GM12878 (cell line): ENCODE measurements at regions not wholly inside any gene's neighbourhood (a gene's known extent, or its start where the extent isn't known, plus 50 kb on each side); places are given as distances from the start of the nearest gene placed in this dataset.

ENCODE experiments used
- CTCF ChIP-seq, 3 experiments: IDR thresholded peaks in 2 of 3; conservative IDR thresholded peaks in 1 of 3; 2 replicates each; pipeline ENCODE4 v1.5.1; 2011; ENCODE audit warnings: low read depth in 3 of 3, low read length in 3 of 3, mild to moderate bottlenecking in 3 of 3, control low read depth in 2 of 3, moderate library complexity in 2 of 3, inconsistent platforms in 1 of 3, mixed read lengths in 1 of 3; ENCODE audit not compliant: control insufficient read depth in 2 of 3, insufficient read depth in 1 of 3; ENCODE audit errors: extremely low read depth in 1 of 3
- EZH2 ChIP-seq: IDR thresholded peaks from 2 replicates; pipeline ENCODE4 v1.6.1; 2012; ENCODE audit warnings: low read depth, mild to moderate bottlenecking, control low read depth, inconsistent platforms, low read length, borderline replicate concordance; ENCODE audit not compliant: control insufficient read depth
- MAX ChIP-seq: IDR thresholded peaks from 2 replicates; pipeline ENCODE4 v1.6.1; 2012; ENCODE audit warnings: low read depth, low read length, improper control_type of control experiment
- MLLT1 ChIP-seq: fragments of 450-650 bp; IDR thresholded peaks from 2 replicates; pipeline ENCODE4 v1.6.1; 2016; ENCODE audit warnings: mild to moderate bottlenecking
- NFIC ChIP-seq: IDR thresholded peaks from 2 replicates; pipeline ENCODE4 v1.6.1; 2012; ENCODE audit warnings: low read depth, mild to moderate bottlenecking, inconsistent platforms, low read length, moderate library complexity
- POLR2A ChIP-seq: IDR thresholded peaks from 2 replicates; pipeline ENCODE4 v1.6.1; 2011; ENCODE audit warnings: low read depth, mild to moderate bottlenecking, low read length
- RAD21 ChIP-seq: IDR thresholded peaks from 2 replicates; pipeline ENCODE4 v1.6.1; 2011; ENCODE audit warnings: mild to moderate bottlenecking, low read depth, low read length, moderate library complexity; ENCODE audit not compliant: insufficient read depth
- SIN3A ChIP-seq: IDR thresholded peaks from 2 replicates; pipeline ENCODE4 v1.6.1; 2012; ENCODE audit warnings: low read depth, low read length, improper control_type of control experiment
- YBX1 ChIP-seq: fragments of 450-650 bp; IDR thresholded peaks from 2 replicates; pipeline ENCODE4 v1.6.1; 2016; ENCODE audit warnings: antibody characterized with exemption
- ZNF274 ChIP-seq: IDR thresholded peaks from one replicate; pipeline ENCODE4 v1.8.0; 2011; ENCODE audit not compliant: insufficient read length, insufficient read depth
- TF ChIP-seq, protein P1 (sequence below): fragments of 450-650 bp; IDR thresholded peaks from 2 replicates; pipeline ENCODE4 v1.6.1; 2016; ENCODE audit warnings: mild to moderate bottlenecking, moderate library complexity, borderline replicate concordance

DNA sequence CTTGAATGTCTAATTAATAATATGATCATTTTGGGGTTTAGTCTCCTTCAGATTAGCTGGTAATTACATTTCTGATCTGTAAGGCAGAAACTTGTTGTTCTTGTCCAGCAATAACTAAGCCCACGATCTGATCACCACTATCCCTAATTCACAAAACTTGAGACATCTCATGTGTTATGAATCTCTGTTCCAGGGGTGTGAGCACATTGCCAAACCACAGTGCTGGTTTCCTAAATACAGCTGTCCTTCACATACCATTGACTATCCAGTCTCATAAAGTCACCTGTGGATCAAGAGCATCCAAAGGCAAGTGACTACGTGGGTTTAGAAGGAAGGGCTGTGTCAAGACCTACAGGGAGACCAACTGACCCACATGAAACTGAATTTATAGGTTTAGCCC lies 134.1 kb upstream of the PRLR start:
- TF ChIP-seq ZNF274 (no peak), RAD21 (no peak), POLR2A (no peak), CTCF (IDR thresholded peaks at IDR 0.05 in 2 of 3, conservative IDR thresholded peaks at IDR 0.05 in 1 of 3; ENCODE audit: control insufficient read depth in 2 of 3, extremely low read depth in 1 of 3, insufficient read depth in 1 of 3, low read depth in 3 of 3, low read length in 3 of 3) (no peak), MLLT1 (no peak), SIN3A (no peak), MAX (no peak), YBX1 (no peak), NFIC (no peak), EZH2 (no peak)
- TF ChIP-seq, protein P1, sequence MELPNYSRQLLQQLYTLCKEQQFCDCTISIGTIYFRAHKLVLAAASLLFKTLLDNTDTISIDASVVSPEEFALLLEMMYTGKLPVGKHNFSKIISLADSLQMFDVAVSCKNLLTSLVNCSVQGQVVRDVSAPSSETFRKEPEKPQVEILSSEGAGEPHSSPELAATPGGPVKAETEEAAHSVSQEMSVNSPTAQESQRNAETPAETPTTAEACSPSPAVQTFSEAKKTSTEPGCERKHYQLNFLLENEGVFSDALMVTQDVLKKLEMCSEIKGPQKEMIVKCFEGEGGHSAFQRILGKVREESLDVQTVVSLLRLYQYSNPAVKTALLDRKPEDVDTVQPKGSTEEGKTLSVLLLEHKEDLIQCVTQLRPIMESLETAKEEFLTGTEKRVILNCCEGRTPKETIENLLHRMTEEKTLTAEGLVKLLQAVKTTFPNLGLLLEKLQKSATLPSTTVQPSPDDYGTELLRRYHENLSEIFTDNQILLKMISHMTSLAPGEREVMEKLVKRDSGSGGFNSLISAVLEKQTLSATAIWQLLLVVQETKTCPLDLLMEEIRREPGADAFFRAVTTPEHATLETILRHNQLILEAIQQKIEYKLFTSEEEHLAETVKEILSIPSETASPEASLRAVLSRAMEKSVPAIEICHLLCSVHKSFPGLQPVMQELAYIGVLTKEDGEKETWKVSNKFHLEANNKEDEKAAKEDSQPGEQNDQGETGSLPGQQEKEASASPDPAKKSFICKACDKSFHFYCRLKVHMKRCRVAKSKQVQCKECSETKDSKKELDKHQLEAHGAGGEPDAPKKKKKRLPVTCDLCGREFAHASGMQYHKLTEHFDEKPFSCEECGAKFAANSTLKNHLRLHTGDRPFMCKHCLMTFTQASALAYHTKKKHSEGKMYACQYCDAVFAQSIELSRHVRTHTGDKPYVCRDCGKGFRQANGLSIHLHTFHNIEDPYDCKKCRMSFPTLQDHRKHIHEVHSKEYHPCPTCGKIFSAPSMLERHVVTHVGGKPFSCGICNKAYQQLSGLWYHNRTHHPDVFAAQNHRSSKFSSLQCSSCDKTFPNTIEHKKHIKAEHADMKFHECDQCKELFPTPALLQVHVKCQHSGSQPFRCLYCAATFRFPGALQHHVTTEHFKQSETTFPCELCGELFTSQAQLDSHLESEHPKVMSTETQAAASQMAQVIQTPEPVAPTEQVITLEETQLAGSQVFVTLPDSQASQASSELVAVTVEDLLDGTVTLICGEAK: no peak
